GM19043 (cell line): ENCODE measurements at regions not wholly inside any gene's neighbourhood (a gene's known extent, or its start where the extent isn't known, plus 50 kb on each side); places are given as distances from the start of the nearest gene placed in this dataset.
"Not testable (repeated sequence)": the region's sequence is repeated elsewhere in the genome, so short reads cannot be mapped to it uniquely, and the experiment has no call there.

Source experiments
- ATAC-seq: cut with Tn5 transposase; IDR thresholded peaks from one replicate; pipeline ENCODE4 v1.9.1; 2021; ENCODE audit warnings: low read depth; ENCODE audit not compliant: unreplicated experiment

DNA sequence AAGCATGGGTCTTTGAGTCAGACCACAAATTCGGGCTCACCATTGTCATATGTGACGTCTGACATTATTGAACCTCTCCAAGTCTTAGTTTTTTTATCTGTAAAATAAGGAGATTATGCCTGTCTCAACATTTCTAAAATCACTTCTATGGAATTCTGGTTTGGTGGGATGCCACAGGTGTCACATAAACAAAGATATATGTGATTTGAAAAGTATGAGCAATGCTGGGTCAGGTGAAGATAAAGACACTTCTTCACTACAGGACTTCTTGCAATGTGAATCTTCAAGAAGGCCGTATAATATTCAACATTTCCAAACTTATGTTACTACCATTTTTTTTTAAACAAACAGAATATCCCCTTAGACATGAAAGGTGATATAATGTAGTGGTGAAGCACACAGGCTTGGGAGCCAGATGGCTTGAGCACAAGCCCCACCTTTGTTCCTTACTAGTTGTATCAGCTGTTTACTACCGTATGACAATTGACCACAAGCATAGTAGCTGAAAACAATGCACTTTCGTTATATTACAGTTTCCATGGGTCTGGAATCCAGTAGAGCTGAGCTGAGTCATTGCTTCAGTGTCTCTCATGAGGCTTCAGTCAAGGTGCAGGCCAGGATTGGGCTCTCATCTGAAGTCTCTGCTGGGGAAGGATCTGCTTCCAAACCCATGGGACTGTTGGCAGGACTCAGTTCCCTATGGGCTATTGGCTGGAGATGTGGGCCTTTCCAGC lies 87.7 kb downstream of the UTP18 start:
- no peak for ATAC-seq

DNA sequence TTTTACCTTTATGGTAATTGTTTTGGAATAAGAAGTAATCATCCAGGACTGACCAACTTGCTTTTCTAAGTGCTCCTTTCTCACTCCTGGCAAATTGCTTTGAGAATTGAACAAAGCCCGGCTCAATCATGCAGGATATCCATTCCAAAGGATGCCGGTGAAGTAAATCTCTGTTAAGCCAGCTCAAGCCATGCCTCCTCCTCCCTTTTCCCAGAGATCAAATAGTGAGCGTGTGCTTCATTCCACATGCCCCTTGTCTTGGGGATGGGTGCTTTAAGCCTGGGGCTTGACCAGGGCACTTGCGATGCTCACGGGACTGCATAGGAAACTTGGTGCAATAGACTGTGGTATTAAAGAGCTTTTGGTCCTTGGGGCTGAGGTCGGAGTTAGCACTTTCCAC lies 90.7 kb downstream of the UTP18 start:
- no peak for ATAC-seq

DNA sequence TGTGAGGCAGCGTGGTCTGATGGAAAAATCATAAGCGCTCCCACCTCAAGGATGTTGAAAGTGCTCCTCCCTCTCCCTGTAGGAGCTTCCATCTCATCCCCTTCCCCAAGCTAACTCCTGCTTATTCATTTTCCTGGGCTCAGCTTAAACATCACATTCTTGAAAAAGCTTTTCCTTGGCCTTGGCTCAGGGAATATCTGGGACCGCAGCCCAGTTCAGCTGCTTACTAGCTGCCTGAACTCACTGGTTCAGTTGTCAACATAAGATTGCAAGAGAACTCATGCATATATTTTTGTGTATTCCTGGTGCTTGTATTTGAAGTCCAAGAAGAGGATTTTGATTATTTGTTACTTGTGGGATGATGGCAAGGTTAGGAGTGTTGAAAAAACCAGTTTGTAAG lies 91.5 kb downstream of the UTP18 start:
- no peak for ATAC-seq

DNA sequence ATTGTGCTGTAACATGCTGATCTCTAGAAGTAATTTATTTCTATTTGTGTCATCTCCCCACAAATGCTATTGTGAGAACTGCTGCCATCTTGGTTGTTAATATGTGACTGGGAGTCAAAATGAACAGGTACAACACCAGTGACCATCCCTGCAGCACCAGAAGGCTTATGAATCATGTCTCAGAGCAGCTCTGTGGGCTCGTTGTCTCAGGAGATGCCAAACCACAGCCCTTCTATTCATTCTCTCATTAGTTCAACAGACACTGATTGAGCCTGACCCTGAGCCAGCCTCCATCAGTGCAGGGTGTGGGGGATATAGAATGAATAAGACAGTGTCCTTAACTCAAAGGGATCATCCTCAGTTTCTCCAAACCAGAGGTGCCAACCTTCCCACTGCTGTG lies 92.5 kb downstream of the UTP18 start:
- no peak for ATAC-seq

DNA sequence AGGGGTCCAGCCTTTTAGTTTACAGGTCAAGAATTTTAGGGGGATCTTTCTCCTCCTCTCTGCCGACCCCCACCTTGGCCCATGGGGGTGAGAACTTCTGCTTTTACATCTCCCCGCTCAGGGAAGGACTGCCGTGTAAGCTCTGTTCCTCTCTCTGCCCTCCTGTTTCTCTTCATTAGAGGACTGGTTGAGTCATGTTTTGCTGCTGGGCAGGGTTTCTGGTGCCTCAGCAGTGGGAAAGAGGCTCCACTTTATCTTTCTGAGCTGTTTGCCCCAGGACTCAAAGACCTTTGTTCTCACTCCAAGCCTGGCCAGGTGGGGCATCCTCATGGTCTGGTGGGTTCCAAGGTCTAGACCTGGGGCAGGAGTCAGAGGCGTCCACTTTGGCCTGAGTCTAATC lies 93.0 kb downstream of the UTP18 start:
- ATAC-seq: no peak

DNA sequence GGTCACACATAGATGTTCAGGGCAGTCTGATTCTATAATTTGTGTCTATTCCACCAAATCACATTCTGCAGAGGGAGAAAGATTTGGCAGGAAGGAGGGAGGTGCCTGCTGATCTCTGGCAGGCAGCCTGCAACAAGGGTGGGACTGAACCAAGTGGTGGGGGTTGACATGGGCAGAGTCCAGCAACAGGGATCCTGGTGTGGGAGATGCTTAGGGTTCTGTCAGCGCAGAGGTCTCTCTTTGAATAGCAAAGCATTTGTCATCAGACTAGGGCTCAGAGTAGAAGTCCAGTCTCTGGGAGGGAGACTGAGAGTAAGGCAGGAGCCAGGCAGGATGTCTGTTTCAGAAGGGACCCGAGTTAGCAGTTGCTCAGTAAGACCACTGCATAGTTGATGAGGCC lies 94.6 kb downstream of the UTP18 start:
- ATAC-seq: no peak

DNA sequence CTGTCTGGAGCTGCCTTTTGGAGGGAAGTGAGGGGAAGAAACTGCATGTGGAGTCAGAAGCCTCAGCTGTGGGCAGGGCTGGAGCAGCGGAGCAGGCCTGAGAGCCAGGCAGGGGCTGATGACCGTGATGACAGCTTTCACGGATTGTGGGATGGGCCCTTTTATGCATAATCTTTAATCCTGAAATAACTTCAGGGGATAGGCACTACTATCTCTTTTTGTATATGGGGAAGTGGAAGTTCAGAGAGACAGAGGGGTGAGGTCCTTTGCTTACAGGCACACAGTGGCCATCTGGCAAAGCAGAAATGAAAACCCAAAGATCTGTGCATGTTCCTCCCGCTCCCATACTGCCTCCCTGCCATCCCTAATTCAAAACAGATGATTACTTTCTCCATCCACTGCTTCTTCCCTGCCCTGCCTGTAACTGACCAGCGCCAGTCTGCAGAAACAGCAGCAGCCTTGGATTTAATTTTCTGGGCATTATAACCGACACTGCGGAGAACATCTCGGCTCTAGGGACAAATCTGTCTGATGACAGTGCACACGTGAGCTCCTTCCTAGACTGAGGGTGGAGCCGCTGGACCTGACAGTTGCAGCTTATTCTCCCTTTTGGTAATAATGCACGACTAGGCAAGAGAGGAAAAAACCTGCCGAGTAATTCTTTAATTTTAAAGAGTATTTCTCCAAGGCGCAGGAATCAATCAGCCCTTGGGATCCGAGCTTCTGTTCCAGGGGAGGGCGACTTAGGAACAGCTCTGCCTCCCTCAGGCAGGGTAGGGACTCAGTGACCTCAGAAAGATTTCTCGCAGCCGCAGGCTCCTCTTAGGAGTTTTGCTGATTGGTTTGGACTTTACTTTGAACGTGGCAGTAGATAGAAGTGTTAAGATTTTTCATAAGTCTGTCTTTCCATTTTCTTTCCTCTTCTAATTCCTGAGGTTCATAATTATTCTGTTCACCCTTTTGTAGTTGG lies 95.4 kb downstream of the UTP18 start:
- ATAC-seq: no peak

DNA sequence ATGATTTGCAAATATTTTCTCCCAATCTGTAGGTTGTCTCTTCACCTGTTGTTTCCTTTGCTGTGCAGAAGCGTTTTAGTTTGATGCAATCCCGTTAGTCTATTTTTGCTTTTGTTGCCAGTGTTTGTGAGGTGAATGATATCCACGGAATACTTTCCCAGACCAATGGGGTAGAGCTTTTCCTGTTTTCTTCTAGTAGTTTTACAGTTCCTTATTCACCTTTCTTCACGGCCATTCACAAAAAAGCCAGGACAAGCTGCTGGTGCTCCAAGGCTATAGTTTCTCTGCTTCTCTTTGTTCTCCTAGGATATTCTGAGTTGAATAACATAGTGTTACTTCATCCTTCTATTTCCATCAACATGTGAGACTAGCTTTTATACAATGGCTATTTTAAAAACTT lies 98.7 kb downstream of the UTP18 start:
- ATAC-seq: no peak

DNA sequence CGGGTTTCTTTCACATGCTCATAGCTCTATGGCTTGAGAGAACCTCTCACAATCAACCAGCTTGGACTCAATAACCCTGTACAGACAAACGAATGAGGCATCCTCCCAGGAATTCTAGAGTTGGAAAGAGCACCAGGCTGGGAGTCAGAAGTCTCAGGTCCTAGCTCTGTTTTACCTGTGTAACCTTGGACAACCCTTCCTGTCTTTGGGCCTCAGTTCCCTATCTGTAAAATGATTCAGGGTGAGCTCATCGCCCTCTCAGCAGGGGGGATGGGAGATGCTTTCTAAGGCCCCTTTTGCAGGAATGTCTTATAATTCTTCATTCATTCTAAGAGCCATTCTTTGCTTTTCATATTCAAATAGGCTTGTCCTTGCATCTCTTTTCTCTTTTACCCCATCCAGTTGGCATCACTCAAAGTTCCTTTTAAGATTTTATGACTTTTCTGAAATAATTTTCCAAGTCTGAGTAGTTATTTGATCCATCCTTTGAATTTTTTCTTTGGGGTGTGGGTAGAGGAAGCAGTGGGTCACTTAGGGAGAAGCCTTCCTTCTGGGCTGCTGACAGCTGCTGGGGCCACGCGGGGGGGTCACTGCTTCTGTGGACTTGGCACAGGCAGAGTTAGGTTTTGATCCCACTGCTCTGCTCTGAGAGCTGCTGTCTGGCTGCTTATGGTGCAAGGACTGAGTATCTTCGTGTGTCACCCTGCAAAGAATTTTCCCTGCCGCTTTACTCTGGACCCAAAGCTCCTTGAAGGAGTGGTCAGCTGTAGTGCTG lies 102.7 kb downstream of the UTP18 start:
- ATAC-seq: no peak

DNA sequence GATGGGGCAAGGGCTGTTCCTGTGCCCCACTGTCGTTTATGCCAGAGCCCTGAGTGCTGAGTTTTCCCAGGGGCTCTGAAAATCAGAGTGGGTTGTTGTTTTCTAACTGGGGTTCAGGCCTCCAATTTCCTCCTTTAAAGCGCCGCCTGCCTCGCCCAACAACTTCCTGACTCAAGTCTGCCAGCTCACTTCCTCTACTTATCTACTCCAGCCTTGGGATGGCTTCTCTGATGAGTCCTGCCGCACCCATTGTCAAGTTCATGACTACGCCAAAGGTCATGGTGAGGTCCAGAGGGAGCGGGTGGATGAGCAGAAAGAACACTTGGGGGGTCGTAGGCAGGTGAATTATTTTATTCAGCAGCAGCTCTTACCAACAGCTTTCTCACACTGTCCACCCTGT lies 104.7 kb downstream of the UTP18 start:
- no peak for ATAC-seq

DNA sequence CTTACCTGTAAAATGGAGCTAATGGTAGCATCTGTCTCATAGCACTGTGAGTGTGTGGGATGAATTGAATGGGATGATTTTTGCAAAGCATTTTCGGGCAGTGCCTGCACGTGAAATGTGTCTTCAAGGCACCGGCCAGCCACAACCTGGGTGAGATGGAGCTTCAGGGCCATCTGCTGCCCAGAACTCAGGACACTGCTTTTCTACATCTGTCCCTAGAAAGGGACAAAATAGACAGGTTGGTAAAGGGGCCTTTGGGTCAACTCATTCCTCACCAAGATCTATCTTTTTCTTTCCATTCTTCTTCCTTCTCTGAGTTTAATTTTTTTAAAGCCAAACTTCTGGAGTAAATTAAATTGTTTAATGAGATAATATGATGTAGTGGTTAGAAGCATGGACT lies 106.5 kb downstream of the UTP18 start:
- ATAC-seq: no peak

DNA sequence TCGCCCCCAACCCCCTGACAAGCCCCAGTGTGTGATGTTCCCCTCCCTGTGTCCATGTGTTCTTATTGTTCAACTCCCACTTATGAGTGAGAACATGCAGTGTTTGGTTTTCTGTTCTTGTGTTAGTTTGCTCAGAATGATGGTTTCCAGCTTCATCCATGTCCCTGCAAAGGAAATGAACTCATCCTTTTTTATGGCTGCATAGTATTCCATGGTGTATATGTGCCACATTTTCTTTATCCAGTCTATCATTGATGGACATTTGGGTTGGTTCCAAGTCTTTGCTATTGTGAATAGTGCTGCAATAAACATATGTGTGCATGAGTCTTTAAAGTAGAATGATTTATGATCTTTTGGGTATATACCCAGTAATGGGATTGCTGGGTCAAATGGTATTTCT lies 107.5 kb downstream of the UTP18 start:
- not testable (repeated sequence) for ATAC-seq

DNA sequence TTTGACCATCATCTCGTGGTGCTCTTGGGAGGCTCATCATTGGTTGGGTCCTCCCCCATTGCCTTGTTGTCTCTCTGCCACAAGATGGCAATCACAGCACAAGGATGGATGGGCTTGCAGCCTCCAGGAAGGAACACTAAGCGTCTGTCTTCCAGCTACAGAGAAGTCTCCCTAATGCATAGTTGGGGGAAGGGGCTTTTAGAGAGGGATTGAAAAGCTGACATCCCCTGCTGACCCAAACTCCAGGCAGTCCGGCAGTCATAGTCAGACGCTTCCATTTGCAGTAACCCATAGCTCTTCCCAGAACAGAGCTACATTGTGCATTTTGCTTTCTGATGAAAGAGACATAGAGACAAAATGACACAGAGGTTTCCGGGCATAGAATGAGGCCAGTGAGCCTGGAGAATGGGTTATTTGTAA lies 111.4 kb downstream of the UTP18 start:
- ATAC-seq: no peak

DNA sequence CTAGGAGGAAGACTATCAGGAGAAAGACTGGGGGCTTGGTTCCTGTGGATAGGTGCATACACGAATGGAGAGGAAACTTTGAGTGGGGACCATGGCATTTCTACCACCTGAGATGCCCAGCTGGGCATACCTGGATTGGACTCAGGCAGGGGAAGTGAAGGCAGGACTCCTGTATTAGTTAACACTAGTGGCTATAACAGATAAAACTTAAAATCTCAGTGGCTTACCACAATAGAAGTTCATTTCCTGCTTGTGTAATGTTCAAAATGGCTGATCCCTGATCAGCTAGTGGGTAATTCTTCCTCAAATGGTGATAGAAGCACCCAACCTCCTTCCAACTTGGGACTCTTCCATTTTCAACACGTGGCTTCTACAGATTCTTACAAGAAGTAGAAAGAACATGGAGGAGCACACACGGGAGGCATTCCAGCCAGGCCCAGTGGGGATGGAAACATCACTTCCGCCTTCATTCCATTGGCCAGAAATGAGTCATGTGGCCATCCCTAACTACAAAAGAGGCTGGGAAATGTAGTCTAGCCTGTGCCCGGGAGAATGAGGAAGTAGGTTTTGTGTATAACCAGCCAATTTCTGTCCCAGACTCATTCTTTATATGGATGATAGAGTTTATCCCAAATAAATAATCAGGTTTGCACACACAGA lies 112.1 kb downstream of the UTP18 start:
- ATAC-seq: peak; percentile 81

DNA sequence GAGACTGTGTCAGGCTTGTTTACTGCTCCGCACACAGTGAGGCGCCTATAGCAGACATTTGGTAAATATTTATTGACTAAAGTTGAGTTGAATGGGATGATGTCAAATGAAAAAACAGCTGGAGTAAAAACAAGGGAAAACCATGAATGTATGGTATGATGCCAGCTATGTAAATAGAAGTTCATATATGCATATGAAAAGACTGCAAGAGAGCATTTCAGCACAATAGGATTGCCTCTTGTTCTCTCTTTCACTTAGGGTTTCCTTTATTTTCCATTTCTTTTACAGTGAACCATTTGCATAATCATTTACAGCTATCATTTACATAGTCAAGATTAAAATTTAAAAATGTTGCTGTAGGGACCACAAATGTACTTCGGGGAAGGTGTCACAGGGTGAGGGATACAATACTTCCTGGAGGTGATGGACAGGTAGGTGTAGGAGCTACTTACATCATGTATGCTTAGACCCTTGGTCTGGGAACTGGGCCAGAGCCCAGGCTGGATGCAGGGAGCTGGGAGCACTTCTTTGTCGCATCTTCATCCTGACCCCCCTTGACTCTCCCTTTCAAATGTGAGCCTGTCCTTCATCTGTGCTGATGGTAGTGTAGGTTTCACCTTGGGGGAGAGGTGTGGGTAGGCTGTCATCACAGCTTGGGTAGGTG lies 113.3 kb downstream of the UTP18 start:
- no peak for ATAC-seq

DNA sequence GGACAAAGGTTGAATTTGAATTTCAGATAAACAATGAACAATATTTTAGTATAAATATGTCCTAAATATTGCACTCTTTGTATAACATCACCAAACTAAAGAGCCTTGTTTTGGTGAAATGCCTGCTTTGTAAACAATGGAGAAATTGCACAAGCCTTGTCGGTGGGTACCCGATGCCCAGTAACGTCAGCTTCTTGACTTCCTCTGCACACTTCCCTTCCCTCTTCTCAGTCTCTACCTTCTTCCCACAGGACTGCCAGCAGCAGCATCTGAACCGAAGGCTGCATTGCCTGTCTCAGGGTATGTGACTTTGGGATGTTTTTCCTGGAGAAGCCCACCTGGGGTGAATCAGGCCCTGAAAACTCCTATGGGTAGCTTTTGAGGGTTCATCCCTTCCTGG lies 113.9 kb downstream of the UTP18 start:
- no peak for ATAC-seq

DNA sequence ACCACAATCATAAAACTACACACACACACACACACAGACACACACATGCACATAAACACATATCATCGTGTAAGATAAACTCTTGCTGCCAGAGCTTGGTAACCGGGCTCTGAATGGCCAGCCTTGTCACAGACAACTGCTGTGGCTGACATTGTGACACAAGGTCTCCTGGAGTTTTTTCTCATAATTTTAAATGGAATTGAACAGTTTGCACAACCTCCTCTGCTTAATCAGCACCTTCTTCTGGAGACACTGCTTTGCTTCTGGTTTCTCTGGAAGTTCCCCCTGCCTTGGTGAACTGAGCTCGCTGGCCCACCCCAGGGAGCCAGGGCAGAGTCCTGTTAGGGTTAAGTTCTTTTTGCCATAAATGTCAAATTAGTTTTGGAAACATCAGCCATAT lies 115.4 kb downstream of the UTP18 start:
- ATAC-seq: no peak

DNA sequence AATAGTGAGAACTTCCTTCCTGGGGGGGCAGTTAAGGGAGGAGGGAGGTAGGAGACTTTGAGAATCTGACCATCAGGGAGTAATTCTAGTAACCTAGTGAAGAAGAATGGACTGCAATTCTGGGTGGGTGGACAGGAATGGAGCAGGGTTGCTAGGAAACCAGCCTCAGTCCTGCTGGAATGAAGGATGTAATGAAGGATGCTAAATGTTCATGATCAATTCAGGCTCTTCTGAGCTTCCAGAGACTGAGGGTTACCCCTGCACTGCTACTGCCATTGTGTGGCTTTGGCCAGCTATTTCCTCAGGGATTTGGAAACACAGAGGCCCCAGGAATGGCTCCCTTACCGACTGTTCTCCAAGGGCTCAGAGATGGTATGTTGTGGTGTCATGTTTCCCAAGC lies 116.4 kb downstream of the UTP18 start:
- ATAC-seq: no peak

DNA sequence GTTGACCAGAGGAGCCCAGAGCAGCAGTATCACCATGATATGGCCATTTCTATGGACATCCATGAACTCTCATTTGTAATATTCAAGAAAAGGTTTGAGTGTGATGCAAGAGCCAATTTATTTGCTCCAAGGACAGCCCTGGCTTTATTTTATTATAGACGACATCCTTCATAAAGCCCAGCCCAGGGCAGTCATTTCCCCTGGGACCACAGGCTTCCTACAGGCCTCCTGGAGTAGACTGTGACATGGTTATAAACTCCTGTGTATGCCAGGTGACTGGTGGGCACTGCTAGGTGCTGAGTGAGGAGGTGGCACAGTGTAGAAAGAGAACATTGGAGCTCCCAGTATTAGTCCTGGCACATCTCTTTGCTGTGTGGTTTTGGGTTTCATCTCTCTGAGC lies 120.9 kb downstream of the UTP18 start:
- no peak for ATAC-seq

DNA sequence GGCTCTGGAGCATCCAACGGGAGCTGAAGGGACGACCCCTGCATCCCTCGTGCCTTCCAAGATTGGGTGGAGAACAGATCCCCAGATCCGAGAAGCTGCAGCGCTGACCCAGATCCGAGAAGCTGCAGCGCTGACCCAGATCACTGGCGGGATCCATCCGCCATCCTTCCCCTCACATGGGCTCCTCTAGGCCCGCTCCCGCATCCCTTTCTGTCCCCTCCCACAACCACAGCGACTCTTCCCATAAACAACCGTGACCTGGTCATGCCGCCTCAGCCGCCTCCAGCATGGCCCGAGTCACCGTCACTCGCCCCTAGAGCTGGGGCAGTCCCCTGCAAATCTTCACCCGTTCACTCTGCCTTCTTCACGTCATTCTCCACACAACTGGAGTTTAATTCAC lies 124.9 kb downstream of the UTP18 start:
- no peak for ATAC-seq
